GM12873 (cell line): ENCODE measurements at regions not wholly inside any gene's neighbourhood (a gene's known extent, or its start where the extent isn't known, plus 50 kb on each side); places are given as distances from the start of the nearest gene placed in this dataset.

Experiments used
- CTCF ChIP-seq: IDR thresholded peaks from 2 replicates; pipeline ENCODE4 v1.5.1; 2012; ENCODE audit warnings: low read depth, mild to moderate bottlenecking, moderate library complexity, low read length, control low read depth; ENCODE audit not compliant: insufficient read depth; ENCODE audit errors: missing control alignments

GRCh38 chr5:175025077-175025476 lies 300.7 kb downstream of the MSX2 start:
- no peak for TF ChIP-seq CTCF

- TF ChIP-seq CTCF: no peak
Measured at GRCh38 chr5:175021841-175022625, 297.7 kb downstream of the MSX2 start.

- TF ChIP-seq CTCF: no peak
Measured at GRCh38 chr5:175021321-175021720, 296.9 kb downstream of the MSX2 start.

- TF ChIP-seq CTCF: no peak
Measured at GRCh38 chr5:175015028-175015685, 290.8 kb downstream of the MSX2 start.

- no peak for TF ChIP-seq CTCF
Measured at GRCh38 chr5:175013251-175013650, 288.9 kb downstream of the MSX2 start.

- no peak for TF ChIP-seq CTCF
Measured at GRCh38 chr5:175012267-175012666, 287.9 kb downstream of the MSX2 start.

GRCh38 chr5:175003531-175003930 lies 279.1 kb downstream of the MSX2 start:
- TF ChIP-seq CTCF: no peak
